Astrocyte (in vitro differentiated cells and primary cell): ENCODE measurements at regions not wholly inside any gene's neighbourhood (a gene's known extent, or its start where the extent isn't known, plus 50 kb on each side); places are given as distances from the start of the nearest gene placed in this dataset.

Experiments used
- DNase-seq: peaks from one replicate; pipeline ENCODE4 v3.0.0-alpha.2; 2010; ENCODE audit warnings: low read depth
- FAIRE-seq: peaks from 2 replicates; lab custom pipeline; 2011; peaks lifted over from hg19 to GRCh38; lab: Jason Lieb, UNC
- H2AFZ ChIP-seq: 2 replicates; pipeline ENCODE4 v1.6.0; 2012; ENCODE audit warnings: low read depth, low read length, inconsistent platforms
- H3K27ac ChIP-seq: 2 replicates; pipeline ENCODE4 v1.5.1; 2011; ENCODE audit warnings: low read depth, low read length, inconsistent platforms
- H3K27me3 ChIP-seq: 2 replicates; pipeline ENCODE4 v1.6.0; 2011; ENCODE audit warnings: low read length, inconsistent platforms; ENCODE audit not compliant: insufficient read depth
- H3K36me3 ChIP-seq: 2 replicates; pipeline ENCODE4 v1.5.1; 2011; ENCODE audit warnings: low read length, inconsistent platforms; ENCODE audit not compliant: insufficient read depth
- H3K4me1 ChIP-seq: 2 replicates; pipeline ENCODE4 v1.5.1; 2011; ENCODE audit warnings: low read length, inconsistent platforms; ENCODE audit not compliant: insufficient read depth
- H3K4me2 ChIP-seq: 2 replicates; pipeline ENCODE4 v1.6.0; 2012; ENCODE audit warnings: low read length, inconsistent platforms
- H3K4me3 ChIP-seq: 2 replicates; pipeline ENCODE4 v1.5.1; 2011; ENCODE audit warnings: low read depth, mild to moderate bottlenecking, low read length, inconsistent platforms; ENCODE audit not compliant: insufficient read depth
- H3K79me2 ChIP-seq: 2 replicates; pipeline ENCODE4 v1.6.0; 2012; ENCODE audit warnings: mild to moderate bottlenecking, low read length, inconsistent platforms; ENCODE audit not compliant: insufficient read depth
- H3K9ac ChIP-seq: 2 replicates; pipeline ENCODE4 v1.6.0; 2012; ENCODE audit warnings: mild to moderate bottlenecking, low read length, inconsistent platforms
- H3K9me3 ChIP-seq: 2 replicates; pipeline ENCODE4 v1.5.1; 2012; ENCODE audit warnings: low read depth, mild to moderate bottlenecking, low read length, inconsistent platforms; ENCODE audit not compliant: insufficient read depth
- H4K20me1 ChIP-seq: 2 replicates; pipeline ENCODE4 v1.6.0; 2012; ENCODE audit warnings: low read length, inconsistent platforms; ENCODE audit not compliant: insufficient read depth
- H3K27ac Mint-ChIP-seq: one replicate; pipeline ENCODE4 v1.8.0; 2021; ENCODE audit warnings: mild to moderate bottlenecking, mixed read lengths; ENCODE audit not compliant: unreplicated experiment
- H3K27me3 Mint-ChIP-seq: one replicate; pipeline ENCODE4 v1.8.0; 2021; ENCODE audit warnings: low read depth, mixed read lengths; ENCODE audit not compliant: unreplicated experiment
- H3K36me3 Mint-ChIP-seq: one replicate; pipeline ENCODE4 v1.8.0; 2021; ENCODE audit warnings: low read depth, mixed read lengths; ENCODE audit not compliant: unreplicated experiment
- H3K4me1 Mint-ChIP-seq: one replicate; pipeline ENCODE4 v1.8.0; 2021; ENCODE audit warnings: low read depth, mixed read lengths; ENCODE audit not compliant: unreplicated experiment
- H3K4me3 Mint-ChIP-seq: one replicate; pipeline ENCODE4 v1.8.0; 2021; ENCODE audit warnings: mild to moderate bottlenecking, moderate library complexity, mixed read lengths; ENCODE audit not compliant: unreplicated experiment
- H3K9me3 Mint-ChIP-seq: one replicate; pipeline ENCODE4 v1.8.0; 2021; ENCODE audit warnings: mild to moderate bottlenecking, mixed read lengths; ENCODE audit not compliant: unreplicated experiment
- EZH2 ChIP-seq: IDR thresholded peaks from 2 replicates; pipeline ENCODE4 v1.6.1; 2012; ENCODE audit warnings: mild to moderate bottlenecking, low read length, inconsistent platforms; ENCODE audit not compliant: insufficient read depth
- TF ChIP-seq, protein P1 (sequence below): IDR thresholded peaks from 2 replicates; pipeline ENCODE4 v1.5.1; 2011; ENCODE audit warnings: low read depth, mild to moderate bottlenecking, inconsistent platforms, low read length, moderate library complexity; ENCODE audit not compliant: insufficient read depth

DNA sequence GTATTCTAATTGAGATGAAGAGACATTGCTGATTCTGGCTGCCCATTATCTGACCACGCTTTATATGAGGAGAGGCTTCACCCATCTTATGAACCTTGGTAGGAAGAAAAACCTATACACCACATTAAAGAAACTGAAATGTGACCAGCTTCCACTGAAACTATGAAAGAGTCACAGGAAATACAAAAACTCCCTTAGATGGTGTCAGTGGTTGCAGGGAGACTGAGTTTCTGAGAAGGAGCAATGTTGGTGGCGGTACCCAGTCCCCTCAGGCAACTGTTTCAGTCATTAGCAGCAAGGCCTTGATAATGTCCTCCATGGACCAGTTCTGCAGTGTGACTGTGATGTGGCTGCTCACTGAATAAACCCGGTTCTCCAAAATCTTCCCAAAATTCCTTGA, 110.5 kb upstream of the FTMT start:
- no peak overlapping the region for H3K27ac Mint-ChIP-seq
- no peak for DNase-seq
- FAIRE-seq, result no peak
- no peaks in the 10 kb centered on the region for H3K36me3 Mint-ChIP-seq
- H3K27me3 Mint-ChIP-seq, result no peaks in the 10 kb centered on the region
- H3K27ac ChIP-seq, result no peak overlapping the region
- H3K27me3 ChIP-seq, result no peaks in the 10 kb centered on the region
- H3K4me1 Mint-ChIP-seq, result no peaks in the 10 kb centered on the region
- no peak overlapping the region for H3K4me3 Mint-ChIP-seq
- no peaks in the 10 kb centered on the region for H4K20me1 ChIP-seq
- TF ChIP-seq EZH2, result no peak
- TF ChIP-seq, protein P1, sequence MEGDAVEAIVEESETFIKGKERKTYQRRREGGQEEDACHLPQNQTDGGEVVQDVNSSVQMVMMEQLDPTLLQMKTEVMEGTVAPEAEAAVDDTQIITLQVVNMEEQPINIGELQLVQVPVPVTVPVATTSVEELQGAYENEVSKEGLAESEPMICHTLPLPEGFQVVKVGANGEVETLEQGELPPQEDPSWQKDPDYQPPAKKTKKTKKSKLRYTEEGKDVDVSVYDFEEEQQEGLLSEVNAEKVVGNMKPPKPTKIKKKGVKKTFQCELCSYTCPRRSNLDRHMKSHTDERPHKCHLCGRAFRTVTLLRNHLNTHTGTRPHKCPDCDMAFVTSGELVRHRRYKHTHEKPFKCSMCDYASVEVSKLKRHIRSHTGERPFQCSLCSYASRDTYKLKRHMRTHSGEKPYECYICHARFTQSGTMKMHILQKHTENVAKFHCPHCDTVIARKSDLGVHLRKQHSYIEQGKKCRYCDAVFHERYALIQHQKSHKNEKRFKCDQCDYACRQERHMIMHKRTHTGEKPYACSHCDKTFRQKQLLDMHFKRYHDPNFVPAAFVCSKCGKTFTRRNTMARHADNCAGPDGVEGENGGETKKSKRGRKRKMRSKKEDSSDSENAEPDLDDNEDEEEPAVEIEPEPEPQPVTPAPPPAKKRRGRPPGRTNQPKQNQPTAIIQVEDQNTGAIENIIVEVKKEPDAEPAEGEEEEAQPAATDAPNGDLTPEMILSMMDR, result no peak
- no peak overlapping the region for H2AFZ ChIP-seq
- H3K9ac ChIP-seq, result no peak overlapping the region
- H3K4me3 ChIP-seq, result no peak overlapping the region
- no peaks in the 10 kb centered on the region for H3K9me3 Mint-ChIP-seq
- no peaks in the 10 kb centered on the region for H3K79me2 ChIP-seq
- no peaks in the 10 kb centered on the region for H3K4me1 ChIP-seq
- H3K9me3 ChIP-seq, result no peaks in the 10 kb centered on the region
- H3K4me2 ChIP-seq, result no peak overlapping the region
- no peaks in the 10 kb centered on the region for H3K36me3 ChIP-seq

DNA sequence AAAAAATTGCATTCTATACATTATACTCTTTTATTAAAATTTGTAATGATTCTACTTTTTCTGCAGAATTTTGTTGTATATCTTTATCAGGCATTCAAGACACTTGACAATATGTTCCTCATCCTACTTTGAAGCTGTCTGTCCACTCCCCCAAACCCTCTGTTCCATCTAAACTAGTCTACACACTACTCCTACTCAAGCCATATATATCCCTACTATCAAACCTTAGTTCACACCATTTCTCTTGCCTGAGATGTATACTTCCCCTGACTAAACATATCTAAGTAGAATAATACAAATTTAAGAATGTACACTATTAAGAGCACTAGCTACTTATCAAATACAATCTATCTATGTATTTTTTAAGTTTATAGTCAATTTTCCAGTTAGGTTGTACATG, 107.1 kb upstream of the FTMT start:
- peaks cover 9% of the 10 kb centered on the region for H3K4me1 Mint-ChIP-seq
- FAIRE-seq (no peak), DNase-seq (no peak)
- no peaks in the 10 kb centered on the region for H3K36me3 Mint-ChIP-seq
- Histone ChIP-seq H4K20me1 (no peaks in the 10 kb centered on the region), H3K9me3 (no peaks in the 10 kb centered on the region), H3K36me3 (no peaks in the 10 kb centered on the region), H3K4me1 (no peaks in the 10 kb centered on the region), H3K4me3 (no peak overlapping the region), H3K27ac (no peak overlapping the region), H3K4me2 (no peak overlapping the region), H2AFZ (no peak overlapping the region), H3K9ac (no peak overlapping the region), H3K27me3 (no peaks in the 10 kb centered on the region), H3K79me2 (no peaks in the 10 kb centered on the region)
- no peaks in the 10 kb centered on the region for H3K27me3 Mint-ChIP-seq
- TF ChIP-seq EZH2, result no peak
- TF ChIP-seq, protein P1, result no peak
- H3K4me3 Mint-ChIP-seq, result no peak overlapping the region
- no peak overlapping the region for H3K27ac Mint-ChIP-seq
- H3K9me3 Mint-ChIP-seq, result no peaks in the 10 kb centered on the region

DNA sequence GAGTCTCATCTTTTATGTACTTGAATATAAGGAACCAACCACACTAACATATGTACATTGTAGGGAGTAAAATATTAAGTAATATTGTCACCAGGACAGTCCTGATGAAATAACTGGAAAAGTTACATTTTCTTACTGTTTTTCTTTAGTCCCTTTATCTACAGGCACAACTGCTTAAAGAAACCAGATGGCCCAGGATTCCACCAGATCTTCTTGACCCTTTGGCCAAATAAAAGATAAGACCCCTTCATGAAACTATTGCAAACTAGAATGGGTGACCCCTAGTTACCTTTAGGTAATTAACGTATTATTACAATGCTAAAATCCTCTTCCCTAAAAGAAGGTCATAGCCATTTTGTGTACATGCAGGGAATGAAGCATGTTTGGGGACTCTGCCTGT, 106.3 kb upstream of the FTMT start:
- Histone ChIP-seq H3K4me2 (no peak overlapping the region), H2AFZ (no peak overlapping the region), H3K36me3 (no peaks in the 10 kb centered on the region), H3K9me3 (no peaks in the 10 kb centered on the region), H3K4me3 (no peak overlapping the region), H3K27me3 (no peaks in the 10 kb centered on the region), H3K79me2 (no peaks in the 10 kb centered on the region), H3K4me1 (no peaks in the 10 kb centered on the region), H4K20me1 (no peaks in the 10 kb centered on the region), H3K9ac (no peak overlapping the region), H3K27ac (no peak overlapping the region)
- Mint-ChIP-seq H3K27ac (no peak overlapping the region), H3K4me1 (peaks cover 9% of the 10 kb centered on the region), H3K27me3 (no peaks in the 10 kb centered on the region), H3K4me3 (no peak overlapping the region), H3K36me3 (no peaks in the 10 kb centered on the region), H3K9me3 (no peaks in the 10 kb centered on the region)
- DNase-seq (no peak), FAIRE-seq (no peak)
- TF ChIP-seq, protein P1, result no peak
- TF ChIP-seq EZH2, result no peak
